ENCODE measurements at regions not wholly inside any gene's neighbourhood (a gene's known extent, or its start where the extent isn't known, plus 50 kb on each side); places are given as distances from the start of the nearest gene placed in this dataset.

GRCh38 chr14:62102349-62102725 is 340.1 kb downstream of the SNAPC1 start:
- Mint-ChIP-seq H3K4me3 (no peak overlapping the region), H3K27me3 (peaks cover 29% of the 10 kb centered on the region), H3K4me1 (no peaks in the 10 kb centered on the region), H3K9me3 (no peaks in the 10 kb centered on the region), H3K27ac (no peak overlapping the region)
- DNase-seq (no peak), ATAC-seq (no peak)

GRCh38 chr14:62103464-62103863 is 341.2 kb downstream of the SNAPC1 start:
- H3K4me3 Mint-ChIP-seq, result no peak overlapping the region
- H3K9me3 Mint-ChIP-seq, result no peaks in the 10 kb centered on the region
- H3K4me1 Mint-ChIP-seq, result no peaks in the 10 kb centered on the region
- H3K27me3 Mint-ChIP-seq, result peaks cover 19% of the 10 kb centered on the region
- no peak for DNase-seq
- ATAC-seq, result no peak
- H3K27ac Mint-ChIP-seq, result no peak overlapping the region

- DNase-seq, result no peak
- H3K27me3 Mint-ChIP-seq, result peaks cover 36% of the 10 kb centered on the region
- no peaks in the 10 kb centered on the region for H3K4me1 Mint-ChIP-seq
- no peak overlapping the region for H3K27ac Mint-ChIP-seq
- no peaks in the 10 kb centered on the region for H3K9me3 Mint-ChIP-seq
- no peak for ATAC-seq
- no peak overlapping the region for H3K4me3 Mint-ChIP-seq
Observed at GRCh38 chr14:62110941-62111340, 348.7 kb downstream of the SNAPC1 start.

- H3K27me3 Mint-ChIP-seq, result peaks cover 67% of the 10 kb centered on the region
- peak overlapping the region; percentile 71 to 83 for H3K4me3 Mint-ChIP-seq
- ATAC-seq (peak; percentile 97), DNase-seq (peak; percentile 62 to 67)
- no peaks in the 10 kb centered on the region for H3K9me3 Mint-ChIP-seq
- peaks cover 12% of the 10 kb centered on the region for H3K4me1 Mint-ChIP-seq
- H3K27ac Mint-ChIP-seq, result no peak overlapping the region
Observed at GRCh38 chr14:62117010-62117750, 355.0 kb downstream of the SNAPC1 start.

GRCh38 chr14:62117751-62118105 is 355.5 kb downstream of the SNAPC1 start:
- no peak overlapping the region for H3K27ac Mint-ChIP-seq
- H3K4me3 Mint-ChIP-seq, result peak overlapping the region; percentile 71 to 83
- peaks cover 69% of the 10 kb centered on the region for H3K27me3 Mint-ChIP-seq
- ATAC-seq (no peak), DNase-seq (no peak)
- no peaks in the 10 kb centered on the region for H3K9me3 Mint-ChIP-seq
- H3K4me1 Mint-ChIP-seq, result peaks cover 12% of the 10 kb centered on the region

- ATAC-seq, result no peak
- peaks cover 76% of the 10 kb centered on the region for H3K27me3 Mint-ChIP-seq
- H3K4me3 Mint-ChIP-seq, result no peak overlapping the region
- no peaks in the 10 kb centered on the region for H3K9me3 Mint-ChIP-seq
- H3K4me1 Mint-ChIP-seq, result peaks cover 12% of the 10 kb centered on the region
- DNase-seq, result no peak
- no peak overlapping the region for H3K27ac Mint-ChIP-seq
Observed at GRCh38 chr14:62118461-62118860, 356.2 kb downstream of the SNAPC1 start.

- Mint-ChIP-seq H3K4me3 (no peak overlapping the region), H3K27me3 (peaks cover 77% of the 10 kb centered on the region)
- no peak for ATAC-seq
Observed at GRCh38 chr14:62118871-62119270, 356.7 kb downstream of the SNAPC1 start.

GRCh38 chr14:62123961-62124360 is 361.7 kb downstream of the SNAPC1 start:
- no peaks in the 10 kb centered on the region for H3K9me3 Mint-ChIP-seq
- DNase-seq (no peak), ATAC-seq (no peak)
- no peak overlapping the region for H3K27ac Mint-ChIP-seq
- H3K4me1 Mint-ChIP-seq, result no peaks in the 10 kb centered on the region
- peaks cover 34% of the 10 kb centered on the region for H3K27me3 Mint-ChIP-seq
- no peak overlapping the region for H3K4me3 Mint-ChIP-seq

More at GRCh38 chr14:62118871-62119270, 356.7 kb downstream of the SNAPC1 start:
- peaks cover 12% of the 10 kb centered on the region for H3K4me1 Mint-ChIP-seq
- H3K9me3 Mint-ChIP-seq, result no peaks in the 10 kb centered on the region
- DNase-seq, result no peak
- H3K27ac Mint-ChIP-seq, result no peak overlapping the region

- no peaks in the 10 kb centered on the region for H3K4me1 Mint-ChIP-seq
- DNase-seq (no peak), ATAC-seq (no peak)
- no peaks in the 10 kb centered on the region for H3K9me3 Mint-ChIP-seq
- no peak overlapping the region for H3K27ac Mint-ChIP-seq
- H3K4me3 Mint-ChIP-seq, result no peak overlapping the region
- peaks cover 36% of the 10 kb centered on the region for H3K27me3 Mint-ChIP-seq
Observed at GRCh38 chr14:62125793-62126192, 363.6 kb downstream of the SNAPC1 start.

- H3K9me3 Mint-ChIP-seq, result no peaks in the 10 kb centered on the region
- no peak overlapping the region for H3K4me3 Mint-ChIP-seq
- DNase-seq (peak in 1 of 2 donors; percentile 10), ATAC-seq (peak; percentile 75)
- H3K4me1 Mint-ChIP-seq, result no peaks in the 10 kb centered on the region
- H3K27ac Mint-ChIP-seq, result no peak overlapping the region
- peaks cover 38% of the 10 kb centered on the region for H3K27me3 Mint-ChIP-seq
Observed at GRCh38 chr14:62126879-62127478, 364.8 kb downstream of the SNAPC1 start.

- peaks cover 55% of the 10 kb centered on the region for H3K27me3 Mint-ChIP-seq
- no peak overlapping the region for H3K27ac Mint-ChIP-seq
- ATAC-seq (no peak), DNase-seq (no peak)
- H3K9me3 Mint-ChIP-seq, result peaks cover 0 to 5% of the 10 kb centered on the region in 2 donors
- H3K4me1 Mint-ChIP-seq, result no peaks in the 10 kb centered on the region
- H3K4me3 Mint-ChIP-seq, result no peak overlapping the region
Observed at GRCh38 chr14:62130441-62130840, 368.2 kb downstream of the SNAPC1 start.

GRCh38 chr14:62133776-62134550 is 371.7 kb downstream of the SNAPC1 start:
- Mint-ChIP-seq H3K9me3 (peaks cover 0 to 14% of the 10 kb centered on the region in 2 donors), H3K4me3 (no peak overlapping the region), H3K27ac (no peak overlapping the region), H3K27me3 (peaks cover 64% of the 10 kb centered on the region), H3K4me1 (no peaks in the 10 kb centered on the region)
- DNase-seq (no peak), ATAC-seq (no peak)

- Mint-ChIP-seq H3K27me3 (peaks cover 44% of the 10 kb centered on the region), H3K4me3 (no peak overlapping the region), H3K27ac (no peak overlapping the region), H3K4me1 (no peaks in the 10 kb centered on the region), H3K9me3 (peaks cover 0 to 14% of the 10 kb centered on the region in 2 donors)
- no peak for DNase-seq
- ATAC-seq, result no peak
Observed at GRCh38 chr14:62138593-62138992, 376.4 kb downstream of the SNAPC1 start.

- DNase-seq, result no peak
- H3K27me3 Mint-ChIP-seq, result peaks cover 30% of the 10 kb centered on the region
- ATAC-seq, result no peak
- H3K27ac Mint-ChIP-seq, result no peak overlapping the region
- H3K9me3 Mint-ChIP-seq, result peaks cover 0 to 9% of the 10 kb centered on the region in 2 donors
- H3K4me1 Mint-ChIP-seq, result no peaks in the 10 kb centered on the region
- H3K4me3 Mint-ChIP-seq, result no peak overlapping the region
Observed at GRCh38 chr14:62141139-62141538, 378.9 kb downstream of the SNAPC1 start.

GRCh38 chr14:62143245-62143644 is 381.0 kb downstream of the SNAPC1 start:
- Mint-ChIP-seq H3K4me3 (no peak overlapping the region), H3K9me3 (peaks cover 12 to 22% of the 10 kb centered on the region in 2 donors), H3K27ac (no peak overlapping the region), H3K4me1 (no peaks in the 10 kb centered on the region), H3K27me3 (peaks cover 23% of the 10 kb centered on the region)
- DNase-seq (no peak), ATAC-seq (no peak)

GRCh38 chr14:62144863-62145262 is 382.6 kb downstream of the SNAPC1 start:
- Mint-ChIP-seq H3K27ac (no peak overlapping the region), H3K27me3 (peaks cover 21% of the 10 kb centered on the region), H3K4me1 (no peaks in the 10 kb centered on the region), H3K4me3 (no peak overlapping the region), H3K9me3 (peaks cover 12 to 23% of the 10 kb centered on the region in 2 donors)
- DNase-seq (no peak), ATAC-seq (no peak)
